GM10266 (cell line): ENCODE measurements at regions not wholly inside any gene's neighbourhood (a gene's known extent, or its start where the extent isn't known, plus 50 kb on each side); places are given as distances from the start of the nearest gene placed in this dataset.

Experiments
- DNase-seq: peaks from one replicate; pipeline ENCODE4 v3.0.0; 2012; ENCODE audit errors: extremely low spot score
- CTCF ChIP-seq: IDR thresholded peaks from 2 replicates; pipeline ENCODE4 v1.5.1; 2012; ENCODE audit warnings: mild to moderate bottlenecking, low read depth; ENCODE audit not compliant: control insufficient read depth, insufficient read depth; ENCODE audit errors: missing control alignments

DNA sequence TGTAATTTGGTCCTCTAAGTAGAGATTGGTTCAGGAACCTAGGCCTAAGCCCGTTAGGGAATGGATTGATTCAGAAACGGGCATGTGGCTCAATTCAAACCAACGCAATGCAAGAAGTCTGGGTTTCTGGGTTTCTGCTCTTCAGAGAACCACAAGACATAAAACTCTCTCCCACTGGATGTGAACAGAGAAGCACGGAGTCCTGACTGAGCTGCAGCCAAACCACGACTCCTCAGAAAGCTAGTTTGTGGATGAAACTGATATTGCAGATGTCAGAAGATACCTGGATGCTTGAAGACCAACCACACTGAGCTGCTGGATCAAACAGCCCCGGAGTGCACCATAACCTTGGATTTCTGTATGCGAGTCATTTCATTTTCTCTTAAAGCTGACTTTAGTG, 50.0 kb downstream of the SOD2 start:
- DNase-seq = no peak
- no peak for TF ChIP-seq CTCF

DNA sequence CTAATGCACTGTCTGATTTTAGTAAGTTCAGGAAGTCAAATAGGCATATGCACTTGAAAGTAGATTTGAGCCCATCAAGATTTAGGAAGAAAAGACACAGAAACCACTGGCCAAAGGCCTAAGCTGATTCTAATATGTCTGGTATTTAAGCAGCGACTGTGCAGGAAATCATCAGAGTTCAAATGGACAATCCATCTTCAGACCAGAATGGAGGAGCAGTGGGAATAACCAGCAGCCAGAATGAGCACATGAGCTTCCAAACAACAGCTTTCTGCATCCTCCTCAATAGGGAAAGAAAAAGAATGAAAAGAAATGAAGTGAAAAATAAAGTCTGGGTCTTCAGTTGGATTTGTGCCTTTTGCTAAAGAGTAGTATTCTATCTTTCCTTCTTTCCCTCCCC, 50.6 kb downstream of the SOD2 start:
- DNase-seq = no peak
- TF ChIP-seq CTCF = no peak

DNA sequence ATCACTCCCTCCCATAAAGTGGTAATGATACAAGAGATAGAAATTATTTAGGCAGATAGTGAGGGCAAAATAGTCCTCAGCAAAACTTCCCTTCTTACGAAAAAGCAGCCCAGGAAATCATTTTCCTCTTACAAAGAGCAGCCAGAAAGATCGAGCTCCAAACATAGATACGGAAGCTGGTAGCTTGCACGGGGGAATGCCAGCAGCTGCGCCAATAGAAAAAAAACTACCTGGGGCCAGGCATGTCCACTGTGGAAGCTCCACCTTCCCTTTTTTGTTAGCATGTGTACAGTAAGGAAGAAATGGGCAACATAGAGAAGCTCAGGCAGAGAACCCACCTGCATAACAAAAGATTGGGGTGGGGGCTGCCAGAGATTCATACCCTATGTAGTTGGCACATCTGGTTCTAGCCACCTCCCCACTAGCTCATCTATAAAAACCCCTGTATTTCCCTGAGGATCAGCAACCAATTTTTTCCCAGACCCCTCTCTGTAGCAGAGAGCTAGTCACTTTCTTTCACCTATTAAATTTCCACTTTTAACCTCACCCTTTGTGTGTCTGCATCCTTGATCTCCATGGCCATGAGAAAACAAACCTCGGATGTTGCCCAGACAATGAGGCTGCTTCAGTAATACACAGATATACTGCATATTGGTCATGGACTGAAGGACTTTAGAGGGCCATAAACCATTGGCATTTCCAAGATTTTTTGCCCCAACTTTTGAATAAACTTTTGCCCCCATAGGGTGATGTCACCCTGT, 52.1 kb downstream of the SOD2 start:
- no peak for TF ChIP-seq CTCF
- no peak for DNase-seq

DNA sequence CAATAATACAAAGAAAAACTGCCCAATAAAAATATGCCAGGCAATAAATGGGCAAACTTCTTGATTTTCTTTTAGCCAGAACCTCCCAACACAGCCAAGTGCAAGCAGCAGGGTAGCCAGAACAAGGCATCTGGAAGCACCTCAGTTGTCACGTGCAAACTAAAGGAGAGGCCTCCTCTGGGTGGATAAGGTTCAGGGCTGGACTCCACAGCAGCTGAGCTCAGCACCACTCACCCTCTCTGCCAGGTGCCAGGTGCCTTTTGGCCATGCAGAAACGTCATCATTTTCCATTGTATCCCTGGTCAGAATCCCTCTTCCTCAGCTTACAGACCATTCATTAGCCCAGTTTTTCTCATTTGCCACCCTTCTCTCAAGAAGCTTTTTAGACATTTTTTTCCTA, 52.7 kb downstream of the SOD2 start:
- TF ChIP-seq CTCF = no peak
- DNase-seq = no peak

- DNase-seq = no peak
- no peak for TF ChIP-seq CTCF
These were observed 53.3 kb downstream of the SOD2 start for GRCh38 chr6:159639721-159640120.

DNA sequence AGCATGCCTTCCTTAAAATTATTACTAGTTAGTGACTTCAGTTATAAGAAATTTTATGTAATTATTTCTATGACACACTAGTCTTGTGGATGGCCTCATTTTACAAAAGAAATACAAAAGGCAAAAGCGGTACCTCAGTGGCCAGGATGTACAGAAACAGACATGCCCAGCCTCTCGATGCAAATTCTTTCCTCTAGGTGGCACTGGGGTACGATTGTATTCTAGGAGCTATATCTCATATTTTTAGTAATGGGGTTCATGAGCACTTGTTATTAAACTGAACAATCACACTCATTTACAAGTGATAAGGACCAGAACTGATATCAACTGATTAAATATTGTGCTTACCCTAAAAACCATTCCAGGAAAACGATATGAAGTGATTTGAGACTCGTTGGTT, 59.8 kb downstream of the SOD2 start:
- TF ChIP-seq CTCF = peak; percentile 42
- DNase-seq = peak; percentile 21

DNA sequence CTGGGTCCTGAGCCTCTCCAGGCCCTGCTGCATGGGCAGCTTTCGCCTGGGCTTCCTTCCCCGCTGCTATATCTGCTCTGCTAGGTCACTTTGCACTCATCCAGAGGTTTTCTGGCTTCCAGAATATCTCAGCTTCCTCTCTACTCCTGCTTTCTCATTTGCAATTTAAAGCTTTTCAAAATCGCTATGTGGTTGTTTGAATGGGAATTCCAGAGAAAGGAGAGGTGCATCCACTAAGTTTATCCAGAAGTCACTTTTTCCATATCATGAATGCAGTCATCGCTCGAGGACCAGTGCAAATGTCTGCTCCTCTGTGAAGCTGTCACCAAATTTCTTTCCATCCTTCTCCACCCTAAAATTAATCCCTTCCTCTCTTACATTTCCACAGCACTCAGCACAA, 61.2 kb downstream of the SOD2 start:
- DNase-seq = no peak
- no peak for TF ChIP-seq CTCF
